ENCODE measurements at regions not wholly inside any gene's neighbourhood (a gene's known extent, or its start where the extent isn't known, plus 50 kb on each side); places are given as distances from the start of the nearest gene placed in this dataset.

- no peaks in the 10 kb centered on the region for H3K36me3 ChIP-seq (ENCODE audit: control insufficient read depth, insufficient read depth, low read length)
- intact Hi-C loops (cut with micrococcal nuclease), result no loop called here
- Mint-ChIP-seq H3K4me1 (no peaks in the 10 kb centered on the region), H3K9me3 (no peaks in the 10 kb centered on the region), H3K4me3 (no peak overlapping the region), H3K36me3 (no peaks in the 10 kb centered on the region), H3K27me3 (ENCODE audit: low read depth in 2 of 2) (peaks cover 7 to 36% of the 10 kb centered on the region in 2 donors), H3K27ac (no peak overlapping the region)
- no peak overlapping the region for H3K4me3 ChIP-seq (ENCODE audit: low read length)
- H3K4me1 ChIP-seq (ENCODE audit: control insufficient read depth, insufficient read depth, low read length), result no peaks in the 10 kb centered on the region
- no peak overlapping the region for H3K27ac ChIP-seq (ENCODE audit: low read length)
- H3K27me3 ChIP-seq (ENCODE audit: control insufficient read depth, insufficient read depth, low read length), result no peaks in the 10 kb centered on the region
- no peaks in the 10 kb centered on the region for H3K9me3 ChIP-seq (ENCODE audit: control insufficient read depth, insufficient read depth, low read length)
- no peak for TF ChIP-seq CTCF (IDR thresholded peaks at IDR 0.05)
- ATAC-seq (no peak), DNase-seq (no peak)
- 100% methylated on average over 1 of the region's 2 CpGs for WGBS (ENCODE audit: insufficient coverage)
Observed at GRCh38 chr5:71771191-71771590, 52.1 kb downstream of the CARTPT start.

GRCh38 chr5:71778678-71779276 is 59.7 kb downstream of the CARTPT start:
- H3K27ac Mint-ChIP-seq, result no peak overlapping the region
- WGBS (ENCODE audit: insufficient coverage), result 49% methylated on average over 2 of the region's 4 CpGs
- peaks cover 7 to 18% of the 10 kb centered on the region in 2 donors for H3K27me3 Mint-ChIP-seq (ENCODE audit: low read depth in 2 of 2)
- ATAC-seq (no peak), DNase-seq (no peak)
- Histone ChIP-seq H3K4me1 (ENCODE audit: control insufficient read depth, insufficient read depth, low read length) (peaks cover 3% of the 10 kb centered on the region), H3K9me3 (ENCODE audit: control insufficient read depth, insufficient read depth, low read length) (no peaks in the 10 kb centered on the region), H3K27me3 (ENCODE audit: control insufficient read depth, insufficient read depth, low read length) (no peaks in the 10 kb centered on the region), H3K36me3 (ENCODE audit: control insufficient read depth, insufficient read depth, low read length) (no peaks in the 10 kb centered on the region), H3K27ac (ENCODE audit: low read length) (no peak overlapping the region), H3K4me3 (ENCODE audit: low read length) (no peak overlapping the region)
- H3K4me3 Mint-ChIP-seq, result no peak overlapping the region
- intact Hi-C loops (cut with micrococcal nuclease), result no loop called here
- peaks cover 0 to 4% of the 10 kb centered on the region in 2 donors for H3K4me1 Mint-ChIP-seq
- no peak for TF ChIP-seq CTCF (IDR thresholded peaks at IDR 0.05)
- no peaks in the 10 kb centered on the region for H3K36me3 Mint-ChIP-seq
- H3K9me3 Mint-ChIP-seq, result no peaks in the 10 kb centered on the region

GRCh38 chr5:71780597-71780996 is 61.5 kb downstream of the CARTPT start:
- H3K4me1 Mint-ChIP-seq, result peaks cover 0 to 4% of the 10 kb centered on the region in 2 donors
- 94% methylated on average over 6 of the region's 6 CpGs for WGBS (ENCODE audit: insufficient coverage)
- H3K27me3 Mint-ChIP-seq (ENCODE audit: low read depth in 2 of 2), result peaks cover 11 to 16% of the 10 kb centered on the region in 2 donors
- no peak overlapping the region for H3K27ac Mint-ChIP-seq
- Histone ChIP-seq H3K27me3 (ENCODE audit: control insufficient read depth, insufficient read depth, low read length) (no peaks in the 10 kb centered on the region), H3K4me1 (ENCODE audit: control insufficient read depth, insufficient read depth, low read length) (peaks cover 3% of the 10 kb centered on the region), H3K9me3 (ENCODE audit: control insufficient read depth, insufficient read depth, low read length) (no peaks in the 10 kb centered on the region), H3K27ac (ENCODE audit: low read length) (no peak overlapping the region), H3K4me3 (ENCODE audit: low read length) (no peak overlapping the region), H3K36me3 (ENCODE audit: control insufficient read depth, insufficient read depth, low read length) (no peaks in the 10 kb centered on the region)
- no peaks in the 10 kb centered on the region for H3K9me3 Mint-ChIP-seq
- no peak for TF ChIP-seq CTCF (IDR thresholded peaks at IDR 0.05)
- intact Hi-C loops (cut with micrococcal nuclease), result loop anchor here (5.0 kb wide), 1 partner anchor 527 kb away; no protein-coding TSS in a partner anchor
- DNase-seq (no peak), ATAC-seq (no peak)
- H3K4me3 Mint-ChIP-seq, result no peak overlapping the region
- no peaks in the 10 kb centered on the region for H3K36me3 Mint-ChIP-seq

GRCh38 chr5:71782393-71782770 is 63.3 kb downstream of the CARTPT start:
- Mint-ChIP-seq H3K36me3 (no peaks in the 10 kb centered on the region), H3K9me3 (no peaks in the 10 kb centered on the region), H3K4me3 (no peak overlapping the region), H3K4me1 (peaks cover 0 to 4% of the 10 kb centered on the region in 2 donors), H3K27ac (no peak overlapping the region), H3K27me3 (ENCODE audit: low read depth in 2 of 2) (peaks cover 9 to 11% of the 10 kb centered on the region in 2 donors)
- no peaks in the 10 kb centered on the region for H3K27me3 ChIP-seq (ENCODE audit: control insufficient read depth, insufficient read depth, low read length)
- 85% methylated on average over 3 of the region's 3 CpGs for WGBS (ENCODE audit: insufficient coverage)
- TF ChIP-seq CTCF (IDR thresholded peaks at IDR 0.05), result no peak
- no peak overlapping the region for H3K4me3 ChIP-seq (ENCODE audit: low read length)
- peaks cover 3% of the 10 kb centered on the region for H3K4me1 ChIP-seq (ENCODE audit: control insufficient read depth, insufficient read depth, low read length)
- ATAC-seq (no peak), DNase-seq (no peak)
- no peak overlapping the region for H3K27ac ChIP-seq (ENCODE audit: low read length)
- H3K9me3 ChIP-seq (ENCODE audit: control insufficient read depth, insufficient read depth, low read length), result no peaks in the 10 kb centered on the region
- no peaks in the 10 kb centered on the region for H3K36me3 ChIP-seq (ENCODE audit: control insufficient read depth, insufficient read depth, low read length)
- intact Hi-C loops (cut with micrococcal nuclease), result loop anchor here (5.0 kb wide), 1 partner anchor 525 kb away; no protein-coding TSS in a partner anchor
